ENCODE measurements at regions not wholly inside any gene's neighbourhood (a gene's known extent, or its start where the extent isn't known, plus 50 kb on each side); places are given as distances from the start of the nearest gene placed in this dataset.

DNA sequence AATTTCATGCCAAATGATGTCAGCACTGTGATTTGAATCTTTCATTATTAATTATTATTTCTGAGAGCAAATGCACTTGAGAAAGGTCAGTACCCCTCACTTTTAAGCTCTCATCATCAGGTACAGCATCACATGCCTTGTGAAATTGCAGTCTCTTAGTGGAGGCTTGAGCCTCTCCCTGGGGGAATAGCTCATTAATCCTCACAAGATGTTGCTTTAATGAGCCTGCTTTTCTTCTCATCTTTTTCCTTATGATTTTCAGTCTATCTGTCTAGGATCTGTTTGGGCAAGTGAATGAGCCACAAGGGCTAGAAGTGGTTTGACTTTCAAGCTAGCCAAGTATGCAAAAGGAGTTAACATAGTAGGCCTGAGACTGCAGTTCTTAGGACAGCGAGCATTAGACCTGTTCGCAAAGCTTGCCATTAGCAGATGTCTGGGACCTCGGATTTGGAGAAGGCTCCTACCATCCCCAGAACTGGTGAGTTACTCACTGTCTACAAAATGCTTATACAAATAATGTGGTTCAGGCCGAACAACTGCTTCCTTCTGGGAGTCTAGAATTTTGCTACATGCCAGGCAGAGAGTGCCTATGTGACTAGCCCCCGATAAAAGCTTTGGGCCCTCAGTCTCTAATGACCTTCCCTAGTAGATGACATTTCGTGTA, 174.5 kb downstream of the IL15 start:
- no peaks in the 10 kb centered on the region for H3K27me3 ChIP-seq (replicated peaks; ENCODE audit: control insufficient read depth, insufficient read depth, low read length)
- no peaks in the 10 kb centered on the region for H3K36me3 ChIP-seq (ENCODE audit: control insufficient read depth, insufficient read depth, low read length)
- no peak overlapping the region for H3K4me3 ChIP-seq (replicated peaks; ENCODE audit: low read depth, low read length)
- no peak for DNase-seq (ENCODE audit: extremely low read depth, insufficient read length)
- TF ChIP-seq, protein P1, sequence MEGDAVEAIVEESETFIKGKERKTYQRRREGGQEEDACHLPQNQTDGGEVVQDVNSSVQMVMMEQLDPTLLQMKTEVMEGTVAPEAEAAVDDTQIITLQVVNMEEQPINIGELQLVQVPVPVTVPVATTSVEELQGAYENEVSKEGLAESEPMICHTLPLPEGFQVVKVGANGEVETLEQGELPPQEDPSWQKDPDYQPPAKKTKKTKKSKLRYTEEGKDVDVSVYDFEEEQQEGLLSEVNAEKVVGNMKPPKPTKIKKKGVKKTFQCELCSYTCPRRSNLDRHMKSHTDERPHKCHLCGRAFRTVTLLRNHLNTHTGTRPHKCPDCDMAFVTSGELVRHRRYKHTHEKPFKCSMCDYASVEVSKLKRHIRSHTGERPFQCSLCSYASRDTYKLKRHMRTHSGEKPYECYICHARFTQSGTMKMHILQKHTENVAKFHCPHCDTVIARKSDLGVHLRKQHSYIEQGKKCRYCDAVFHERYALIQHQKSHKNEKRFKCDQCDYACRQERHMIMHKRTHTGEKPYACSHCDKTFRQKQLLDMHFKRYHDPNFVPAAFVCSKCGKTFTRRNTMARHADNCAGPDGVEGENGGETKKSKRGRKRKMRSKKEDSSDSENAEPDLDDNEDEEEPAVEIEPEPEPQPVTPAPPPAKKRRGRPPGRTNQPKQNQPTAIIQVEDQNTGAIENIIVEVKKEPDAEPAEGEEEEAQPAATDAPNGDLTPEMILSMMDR (IDR thresholded peaks at IDR 0.05; ENCODE audit: insufficient read depth, low read length, poor library complexity, severe bottlenecking): no peak

DNA sequence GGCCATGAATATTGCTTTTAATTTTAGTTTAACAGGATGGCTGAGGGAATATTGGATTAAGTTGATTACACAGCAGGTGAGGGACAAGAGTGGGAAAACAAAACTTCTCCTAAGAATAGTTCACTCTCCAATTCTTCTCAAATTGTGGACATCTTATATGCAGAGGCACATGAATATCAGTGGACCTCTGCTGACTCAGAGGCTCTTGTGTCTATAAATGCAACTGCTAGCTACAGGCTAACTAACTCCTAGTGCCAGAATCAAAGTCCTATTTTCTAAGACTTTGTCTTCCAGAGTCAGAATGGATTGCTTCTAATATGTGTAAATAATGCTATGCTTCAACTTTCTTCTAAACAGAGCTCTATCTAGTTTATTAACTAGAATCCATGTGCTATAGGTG, 175.8 kb downstream of the IL15 start:
- no peaks in the 10 kb centered on the region for H3K27me3 ChIP-seq (replicated peaks; ENCODE audit: control insufficient read depth, insufficient read depth, low read length)
- DNase-seq (ENCODE audit: extremely low read depth, insufficient read length): no peak
- TF ChIP-seq, protein P1 (IDR thresholded peaks at IDR 0.05; ENCODE audit: insufficient read depth, low read length, poor library complexity, severe bottlenecking): no peak
- H3K4me3 ChIP-seq (replicated peaks; ENCODE audit: low read depth, low read length): no peak overlapping the region
- H3K36me3 ChIP-seq (ENCODE audit: control insufficient read depth, insufficient read depth, low read length): no peaks in the 10 kb centered on the region

DNA sequence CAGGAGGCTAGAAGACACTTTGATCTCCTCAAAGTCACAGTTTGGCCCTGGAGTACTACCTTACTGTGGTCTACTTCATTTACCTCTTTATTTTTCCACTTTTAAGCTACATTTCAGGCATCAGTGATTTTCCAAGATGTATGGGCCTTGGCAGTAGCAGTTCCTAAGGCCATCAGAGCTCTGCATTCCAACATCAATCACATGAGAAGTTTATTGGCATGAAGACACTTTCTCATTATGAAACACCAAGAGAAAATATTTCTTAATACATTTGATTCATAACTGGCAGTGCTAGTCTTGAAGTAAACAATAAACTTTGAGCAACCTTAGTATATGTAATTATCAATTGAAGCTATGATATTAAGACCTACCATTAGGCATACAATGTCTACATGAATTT, 178.1 kb downstream of the IL15 start:
- no peak for DNase-seq (ENCODE audit: extremely low read depth, insufficient read length)
- TF ChIP-seq, protein P1 (IDR thresholded peaks at IDR 0.05; ENCODE audit: insufficient read depth, low read length, poor library complexity, severe bottlenecking): no peak
- Histone ChIP-seq H3K4me3 (replicated peaks; ENCODE audit: low read depth, low read length) (no peak overlapping the region), H3K27me3 (replicated peaks; ENCODE audit: control insufficient read depth, insufficient read depth, low read length) (no peaks in the 10 kb centered on the region), H3K36me3 (ENCODE audit: control insufficient read depth, insufficient read depth, low read length) (no peaks in the 10 kb centered on the region)

DNA sequence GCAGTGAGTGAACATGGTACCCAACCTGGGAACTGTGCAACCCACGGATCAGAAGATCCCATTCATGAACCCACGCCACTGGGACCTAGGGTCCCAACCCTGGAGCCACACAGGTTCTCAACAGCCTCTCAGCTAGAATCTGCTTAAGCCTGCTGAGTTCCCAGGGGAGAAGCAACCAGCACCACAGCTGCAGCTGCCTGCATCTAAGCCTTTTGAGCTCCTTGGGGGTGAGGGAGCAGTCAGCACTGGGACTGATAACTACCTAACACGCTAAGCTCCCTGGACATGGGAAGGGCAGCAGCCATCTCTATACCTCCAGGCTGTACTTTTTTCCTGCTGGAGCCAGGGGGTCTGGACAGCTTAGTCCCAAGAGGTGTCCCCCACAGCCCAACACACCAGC, 179.3 kb downstream of the IL15 start:
- TF ChIP-seq, protein P1 (IDR thresholded peaks at IDR 0.05; ENCODE audit: insufficient read depth, low read length, poor library complexity, severe bottlenecking): no peak
- Histone ChIP-seq H3K4me3 (replicated peaks; ENCODE audit: low read depth, low read length) (no peak overlapping the region), H3K36me3 (ENCODE audit: control insufficient read depth, insufficient read depth, low read length) (no peaks in the 10 kb centered on the region), H3K27me3 (replicated peaks; ENCODE audit: control insufficient read depth, insufficient read depth, low read length) (no peaks in the 10 kb centered on the region)
- DNase-seq (ENCODE audit: extremely low read depth, insufficient read length): no peak

DNA sequence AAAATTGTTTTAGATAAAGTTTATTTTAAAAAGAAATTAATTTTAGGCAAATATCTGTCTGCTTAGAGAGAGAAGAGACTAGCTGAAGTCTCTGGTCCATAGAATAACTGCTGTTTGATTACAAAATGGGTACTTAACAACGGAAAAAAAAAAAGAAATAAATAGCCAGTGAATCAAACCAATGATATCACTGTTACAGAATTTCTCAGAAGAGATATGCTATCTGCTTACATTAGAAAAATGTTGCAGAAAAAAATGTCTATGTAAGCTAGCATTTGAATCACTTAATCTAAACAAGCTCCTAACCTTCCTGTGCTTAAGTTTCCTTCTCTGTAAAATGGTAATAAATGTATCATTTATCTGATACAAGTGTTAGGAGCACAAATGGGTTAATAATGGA, 189.9 kb downstream of the IL15 start:
- Histone ChIP-seq H3K27me3 (replicated peaks; ENCODE audit: control insufficient read depth, insufficient read depth, low read length) (no peaks in the 10 kb centered on the region), H3K36me3 (ENCODE audit: control insufficient read depth, insufficient read depth, low read length) (no peaks in the 10 kb centered on the region), H3K4me3 (replicated peaks; ENCODE audit: low read depth, low read length) (no peak overlapping the region)
- DNase-seq (ENCODE audit: extremely low read depth, insufficient read length): no peak
- TF ChIP-seq, protein P1 (IDR thresholded peaks at IDR 0.05; ENCODE audit: insufficient read depth, low read length, poor library complexity, severe bottlenecking): no peak

DNA sequence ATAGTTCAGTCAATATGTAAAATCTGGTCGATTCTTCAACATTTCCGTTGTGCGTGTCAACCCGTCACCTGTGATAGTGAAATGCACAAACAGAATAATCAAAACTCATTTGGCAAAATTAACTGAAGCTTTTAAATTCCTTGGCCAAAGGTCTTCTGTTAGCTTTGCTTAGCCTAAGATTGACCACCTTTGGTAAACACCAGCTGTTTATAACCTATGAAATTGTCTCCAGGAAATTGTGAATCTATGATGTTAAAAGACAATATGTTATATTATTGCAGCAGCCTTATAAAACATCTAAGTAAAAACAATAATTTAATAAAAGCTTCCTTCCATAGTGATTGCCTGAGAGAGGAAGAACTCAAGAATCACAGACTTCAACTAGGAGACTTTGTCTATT, 196.8 kb downstream of the IL15 start:
- Histone ChIP-seq H3K4me3 (replicated peaks; ENCODE audit: low read depth, low read length) (no peak overlapping the region), H3K27me3 (replicated peaks; ENCODE audit: control insufficient read depth, insufficient read depth, low read length) (no peaks in the 10 kb centered on the region), H3K36me3 (ENCODE audit: control insufficient read depth, insufficient read depth, low read length) (no peaks in the 10 kb centered on the region)
- TF ChIP-seq, protein P1 (IDR thresholded peaks at IDR 0.05; ENCODE audit: insufficient read depth, low read length, poor library complexity, severe bottlenecking): no peak
- no peak for DNase-seq (ENCODE audit: extremely low read depth, insufficient read length)

All from GM06990 (cell line).